NCI-H446 (cell line): ENCODE measurements at regions not wholly inside any gene's neighbourhood (a gene's known extent, or its start where the extent isn't known, plus 50 kb on each side); places are given as distances from the start of the nearest gene placed in this dataset.
"Not testable (repeated sequence)": the region's sequence is repeated elsewhere in the genome, so short reads cannot be mapped to it uniquely, and the experiment has no call there.

Source experiments
- DNase-seq, 2 experiments: peaks; one replicate each; lab custom pipeline; 2025; lab: John Stamatoyannopoulos, UW

DNA sequence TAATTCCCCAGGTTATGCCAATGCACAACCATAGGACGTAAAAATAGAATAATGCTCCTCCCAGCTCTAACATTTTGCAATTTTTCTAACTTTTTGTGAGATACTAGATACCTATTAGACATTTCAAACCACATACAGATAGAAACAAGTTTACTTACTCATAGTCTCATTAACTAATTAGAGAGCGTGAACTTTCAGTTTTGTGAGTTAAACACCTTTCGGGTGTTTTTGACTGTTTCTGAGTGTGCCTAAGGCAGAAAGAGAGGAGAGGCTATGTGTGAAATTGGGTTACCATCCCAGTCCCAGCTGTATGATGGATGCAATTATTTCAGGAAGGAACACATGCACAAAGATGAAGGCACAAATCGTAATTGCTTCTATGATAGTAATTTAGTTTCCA, 300.4 kb upstream of the POU1F1 start:
- no peak for DNase-seq

- DNase-seq, result no peak
Measured at GRCh38 chr3:87575550-87575949, 299.2 kb upstream of the POU1F1 start.

DNA sequence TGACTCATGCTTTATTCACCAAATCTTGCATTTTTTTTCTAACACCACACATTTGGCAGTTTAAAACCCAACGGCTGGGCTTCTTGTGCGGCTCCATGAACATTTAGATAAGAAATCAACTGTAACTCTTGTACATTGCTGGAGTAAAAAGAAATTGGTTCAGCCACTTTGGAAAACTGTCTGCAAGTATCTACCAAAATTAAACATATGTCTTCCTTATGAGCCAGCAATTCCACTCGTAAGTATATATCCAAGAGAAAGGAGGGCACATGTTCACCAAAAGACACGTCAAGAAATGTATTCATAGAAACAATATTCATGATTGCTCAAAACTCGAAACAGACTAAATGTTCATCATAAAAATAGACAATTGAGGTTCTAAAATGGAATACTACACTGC, 291.9 kb upstream of the POU1F1 start:
- no peak for DNase-seq

DNA sequence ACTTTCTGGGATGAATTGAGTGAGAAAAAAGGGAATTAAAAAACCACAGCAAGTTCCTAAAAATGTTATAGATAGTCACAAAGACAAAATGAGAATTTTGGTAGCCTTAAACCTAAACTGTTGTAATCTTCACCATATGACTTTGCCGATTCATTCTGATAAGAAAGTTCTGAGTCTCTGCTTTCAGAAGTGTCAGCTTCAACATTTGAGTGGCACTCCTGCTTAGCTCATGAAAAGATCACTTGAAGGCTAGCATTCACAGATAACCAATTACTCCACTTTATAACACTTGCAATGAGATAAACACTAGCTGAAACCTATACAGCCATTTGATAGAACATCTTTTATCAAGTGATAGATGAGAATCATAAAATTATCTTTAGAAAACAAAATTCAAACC, 288.1 kb upstream of the POU1F1 start:
- DNase-seq, result no peak

GRCh38 chr3:87563712-87564111, 287.3 kb upstream of the POU1F1 start:
- no peak for DNase-seq

DNA sequence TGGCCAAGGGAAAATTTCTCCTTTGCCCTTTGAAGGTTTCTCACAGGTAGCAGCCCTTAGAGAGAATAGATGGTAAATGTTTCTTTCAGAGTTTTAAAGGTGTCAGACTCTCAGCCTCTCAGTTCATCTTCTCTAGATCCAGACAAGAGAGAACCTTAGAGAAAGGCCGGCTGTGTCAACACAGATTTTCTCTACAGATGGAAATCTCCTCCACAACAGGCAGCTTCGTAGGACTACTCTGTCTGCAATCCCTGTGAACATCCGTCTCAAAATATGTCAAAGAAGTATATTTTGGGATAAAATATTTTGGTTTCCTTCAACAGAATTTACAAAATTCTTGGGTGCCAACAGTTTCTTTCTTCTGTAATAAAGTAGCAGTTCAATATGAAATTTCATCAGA, 282.1 kb upstream of the POU1F1 start:
- no peak for DNase-seq

DNA sequence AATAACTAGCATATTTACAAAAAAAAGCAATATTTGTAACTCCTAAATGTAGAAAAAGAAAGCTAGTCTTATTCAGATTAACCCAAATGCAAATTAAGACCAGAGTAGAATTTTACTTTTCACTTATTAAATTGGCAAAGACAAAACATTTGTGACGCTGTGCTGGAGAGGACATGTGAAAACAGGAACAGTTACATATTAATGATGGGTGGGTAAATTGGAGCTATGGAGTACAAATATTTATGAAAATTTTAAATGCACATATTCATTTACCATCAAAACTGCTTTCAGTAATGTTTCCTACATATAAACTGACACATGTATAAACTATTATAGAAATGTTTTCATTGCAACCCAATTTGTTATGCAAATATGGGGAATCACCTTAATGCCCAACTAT, 278.9 kb upstream of the POU1F1 start:
- no peak for DNase-seq

GRCh38 chr3:87553058-87553457, 276.7 kb upstream of the POU1F1 start:
- DNase-seq, result no peak

- DNase-seq, result no peak
Measured at GRCh38 chr3:87550892-87551291, 274.5 kb upstream of the POU1F1 start.

GRCh38 chr3:87549208-87549607, 272.8 kb upstream of the POU1F1 start:
- no peak for DNase-seq

- no peak for DNase-seq
Measured at GRCh38 chr3:87548271-87548670, 271.9 kb upstream of the POU1F1 start.

DNA sequence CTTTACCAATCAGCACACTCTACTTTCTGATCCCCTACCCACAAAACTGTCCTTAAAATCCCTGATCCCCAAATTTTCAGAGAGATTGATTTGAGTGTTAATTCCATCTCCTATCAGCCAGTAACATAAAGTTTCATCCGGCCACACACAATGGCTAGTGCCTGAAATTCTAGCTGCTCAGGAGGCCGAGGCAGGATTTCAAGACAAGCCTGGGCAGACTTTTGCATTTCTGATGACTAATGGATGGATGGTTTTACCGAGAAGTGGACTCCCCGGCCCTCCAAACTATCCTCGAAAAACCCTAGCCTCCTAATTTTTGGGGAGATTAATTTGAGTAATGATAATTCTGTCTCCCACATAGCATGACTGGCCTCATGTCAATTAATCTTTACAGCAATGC, 269.8 kb upstream of the POU1F1 start:
- no peak for DNase-seq

GRCh38 chr3:87543408-87543807, 267.0 kb upstream of the POU1F1 start:
- DNase-seq, result not testable (repeated sequence)

DNA sequence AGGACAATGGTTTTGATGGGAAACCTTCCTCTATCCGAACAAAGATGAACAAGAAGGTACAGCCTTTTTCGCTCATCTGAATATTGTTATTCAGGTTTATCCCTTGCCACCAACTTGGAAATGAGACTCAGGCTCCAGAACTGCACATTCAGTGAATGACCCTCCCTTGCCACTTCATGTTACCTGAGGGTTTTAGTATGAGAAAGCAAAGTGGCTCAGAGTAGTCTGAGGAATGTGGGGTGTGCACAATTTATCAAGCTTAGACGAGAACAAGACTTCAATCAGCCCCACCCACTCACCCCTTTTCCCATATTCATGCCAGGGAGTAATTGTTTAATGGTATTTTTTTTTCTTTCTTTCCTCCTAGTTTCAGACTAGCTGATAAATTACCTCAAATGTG, 265.3 kb upstream of the POU1F1 start:
- DNase-seq, result no peak

- not testable (repeated sequence) for DNase-seq
Measured at GRCh38 chr3:87538722-87539121, 262.3 kb upstream of the POU1F1 start.

GRCh38 chr3:87509401-87509800, 233.0 kb upstream of the POU1F1 start:
- DNase-seq, result no peak

- DNase-seq, result no peak
Measured at GRCh38 chr3:87508921-87509320, 232.5 kb upstream of the POU1F1 start.

- DNase-seq, result no peak
Measured at GRCh38 chr3:87507753-87508152, 231.4 kb upstream of the POU1F1 start.

DNA sequence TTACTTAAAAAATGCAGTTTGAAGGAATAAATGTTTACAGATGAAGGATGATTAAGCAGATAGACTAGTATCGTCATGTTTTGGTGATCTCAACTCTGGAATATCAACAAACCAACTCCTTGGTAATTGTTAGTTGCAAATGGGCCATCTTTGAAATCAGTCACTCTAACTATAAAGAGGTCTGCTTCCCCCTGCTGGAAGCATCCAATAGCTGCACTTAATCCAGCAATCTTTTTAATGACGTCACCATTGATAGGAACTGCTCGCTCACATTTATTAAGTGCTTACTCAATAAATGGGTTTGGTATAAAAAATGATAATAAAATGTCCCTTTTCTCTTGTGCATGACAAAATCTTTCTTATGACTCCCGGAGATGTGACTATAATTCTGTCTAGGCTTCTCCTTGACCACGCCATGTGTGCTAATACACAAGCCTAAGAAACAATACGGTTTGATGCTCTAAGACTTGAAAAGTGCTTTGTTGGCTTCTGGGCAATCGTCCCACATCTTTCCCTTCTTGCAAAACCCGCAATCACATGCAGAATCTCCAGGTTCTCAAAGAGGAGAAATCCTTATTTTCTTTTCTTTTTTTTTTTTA, 227.6 kb upstream of the POU1F1 start:
- DNase-seq, result peak in 1 of 2 experiments; percentile 55

DNA sequence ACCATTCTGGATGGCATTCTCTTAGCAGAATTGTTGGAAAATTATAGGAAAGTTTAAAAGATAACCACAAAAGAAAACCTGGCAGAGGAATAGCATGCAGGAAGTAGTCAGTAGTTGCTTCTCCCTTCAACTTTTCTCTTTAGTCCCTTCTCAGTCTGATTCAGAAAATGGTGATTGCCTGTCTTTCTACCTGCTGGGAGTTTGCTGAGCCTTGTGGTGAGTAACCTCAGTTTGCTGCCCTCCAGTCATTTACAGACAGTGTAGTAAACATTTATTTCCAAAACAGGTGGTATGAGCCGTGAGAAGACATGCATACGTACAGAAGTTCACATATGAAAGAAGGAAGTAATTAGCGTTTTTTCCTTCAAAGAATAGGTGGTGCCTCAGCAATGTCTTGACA, 224.7 kb upstream of the POU1F1 start:
- DNase-seq, result no peak

DNA sequence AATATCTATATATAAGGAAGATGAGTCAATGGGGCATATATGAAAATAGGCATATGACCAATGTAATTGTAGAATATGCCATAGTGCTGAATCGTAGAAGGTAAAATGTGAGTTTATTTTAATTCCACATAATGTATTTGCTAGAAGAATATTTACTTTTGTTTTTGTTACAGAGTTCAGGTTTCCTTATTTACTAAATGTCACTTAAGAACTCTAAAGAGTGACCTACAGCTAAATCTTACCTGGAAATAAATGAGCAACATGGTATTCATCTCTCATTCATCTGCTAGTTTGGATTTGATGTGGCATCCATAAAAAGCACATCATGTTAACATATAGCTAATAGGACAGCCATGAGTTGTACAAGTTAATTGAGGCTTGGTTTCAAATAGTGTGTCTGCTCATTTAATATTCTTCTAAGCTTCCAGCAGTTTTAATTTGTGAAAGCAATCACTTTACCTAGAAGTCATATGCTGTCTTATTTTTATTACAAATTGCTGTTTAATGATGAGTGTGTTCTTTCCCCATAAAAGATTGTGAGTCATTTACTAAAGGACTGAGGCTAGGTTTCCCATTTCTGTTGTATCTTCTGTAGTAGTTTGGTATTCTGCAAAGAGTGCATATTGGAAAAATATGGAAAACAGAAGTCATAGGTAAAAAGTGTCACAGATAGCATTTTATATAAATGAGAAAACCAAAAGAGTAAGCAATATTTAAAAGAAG, 222.1 kb upstream of the POU1F1 start:
- DNase-seq, result no peak

DNA sequence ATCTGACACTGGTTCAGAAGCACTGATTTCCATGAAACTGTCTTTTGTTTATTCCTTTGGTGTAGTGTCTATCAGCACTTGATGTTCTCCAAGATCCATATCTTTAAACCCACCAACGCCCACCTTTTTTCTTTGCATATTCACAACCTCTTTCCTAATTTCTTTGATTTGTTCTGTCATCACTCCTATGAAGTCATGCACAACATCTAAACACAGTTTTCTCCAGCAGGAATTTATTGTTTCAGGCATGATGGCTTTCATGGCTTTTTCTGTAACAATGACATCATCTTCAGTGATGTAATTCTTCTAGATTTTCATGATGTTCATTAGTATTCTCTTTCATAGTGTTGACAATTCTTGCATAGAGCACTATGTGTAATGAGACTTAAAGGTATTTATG, 219.6 kb upstream of the POU1F1 start:
- no peak for DNase-seq

DNA sequence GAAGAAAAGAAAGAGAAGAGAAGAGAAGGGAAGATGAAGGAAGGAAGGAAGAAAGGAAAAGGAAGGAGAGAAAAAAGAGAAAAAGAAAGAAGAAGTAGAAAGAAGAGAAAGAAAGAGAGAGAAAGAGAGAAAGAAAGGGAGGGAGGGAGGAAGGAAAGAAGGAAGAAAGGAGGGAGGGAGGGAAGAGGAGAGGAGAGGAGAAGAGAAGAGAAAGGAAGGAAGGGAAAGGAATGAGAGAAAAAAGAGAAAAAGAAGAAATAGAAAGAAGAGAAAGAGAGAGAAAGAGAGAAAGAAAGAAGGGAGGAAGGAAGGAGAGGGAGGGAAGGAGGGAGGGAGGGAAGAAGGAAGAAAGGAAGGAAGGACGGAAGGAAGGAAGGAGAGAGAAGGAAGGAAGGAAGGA, 217.9 kb upstream of the POU1F1 start:
- DNase-seq, result no peak

GRCh38 chr3:87491843-87492242, 215.5 kb upstream of the POU1F1 start:
- DNase-seq, result no peak
